ENCODE measurements at regions not wholly inside any gene's neighbourhood (a gene's known extent, or its start where the extent isn't known, plus 50 kb on each side); places are given as distances from the start of the nearest gene placed in this dataset.

DNA sequence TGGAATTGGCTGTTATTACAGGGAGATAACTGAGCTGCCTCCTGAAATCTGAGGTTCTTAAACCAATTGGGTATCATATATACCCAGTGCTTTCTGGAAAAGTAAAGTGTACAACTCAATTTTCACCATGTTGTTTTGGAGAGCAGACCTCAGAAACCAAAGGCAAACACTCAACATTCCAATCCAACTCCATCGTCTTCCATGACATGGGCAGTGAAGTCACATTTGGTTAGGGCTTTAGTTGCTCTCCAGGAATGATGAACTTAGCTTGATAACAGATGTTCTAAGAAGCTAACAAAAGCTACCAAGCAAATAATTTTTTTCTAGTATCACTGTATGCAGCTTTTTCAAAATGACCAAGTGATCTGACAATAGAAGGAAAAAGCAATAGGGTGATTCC lies 107.0 kb upstream of the SLC35G4 start:
- no peak for TF ChIP-seq POLR2A (IDR thresholded peaks at IDR 0.05)
- TF ChIP-seq, protein P1, sequence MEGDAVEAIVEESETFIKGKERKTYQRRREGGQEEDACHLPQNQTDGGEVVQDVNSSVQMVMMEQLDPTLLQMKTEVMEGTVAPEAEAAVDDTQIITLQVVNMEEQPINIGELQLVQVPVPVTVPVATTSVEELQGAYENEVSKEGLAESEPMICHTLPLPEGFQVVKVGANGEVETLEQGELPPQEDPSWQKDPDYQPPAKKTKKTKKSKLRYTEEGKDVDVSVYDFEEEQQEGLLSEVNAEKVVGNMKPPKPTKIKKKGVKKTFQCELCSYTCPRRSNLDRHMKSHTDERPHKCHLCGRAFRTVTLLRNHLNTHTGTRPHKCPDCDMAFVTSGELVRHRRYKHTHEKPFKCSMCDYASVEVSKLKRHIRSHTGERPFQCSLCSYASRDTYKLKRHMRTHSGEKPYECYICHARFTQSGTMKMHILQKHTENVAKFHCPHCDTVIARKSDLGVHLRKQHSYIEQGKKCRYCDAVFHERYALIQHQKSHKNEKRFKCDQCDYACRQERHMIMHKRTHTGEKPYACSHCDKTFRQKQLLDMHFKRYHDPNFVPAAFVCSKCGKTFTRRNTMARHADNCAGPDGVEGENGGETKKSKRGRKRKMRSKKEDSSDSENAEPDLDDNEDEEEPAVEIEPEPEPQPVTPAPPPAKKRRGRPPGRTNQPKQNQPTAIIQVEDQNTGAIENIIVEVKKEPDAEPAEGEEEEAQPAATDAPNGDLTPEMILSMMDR (IDR thresholded peaks at IDR 0.05): no peak
- TF ChIP-seq EP300 (IDR thresholded peaks at IDR 0.05): no peak
